ENCODE measurements at regions not wholly inside any gene's neighbourhood (a gene's known extent, or its start where the extent isn't known, plus 50 kb on each side); places are given as distances from the start of the nearest gene placed in this dataset.

DNA sequence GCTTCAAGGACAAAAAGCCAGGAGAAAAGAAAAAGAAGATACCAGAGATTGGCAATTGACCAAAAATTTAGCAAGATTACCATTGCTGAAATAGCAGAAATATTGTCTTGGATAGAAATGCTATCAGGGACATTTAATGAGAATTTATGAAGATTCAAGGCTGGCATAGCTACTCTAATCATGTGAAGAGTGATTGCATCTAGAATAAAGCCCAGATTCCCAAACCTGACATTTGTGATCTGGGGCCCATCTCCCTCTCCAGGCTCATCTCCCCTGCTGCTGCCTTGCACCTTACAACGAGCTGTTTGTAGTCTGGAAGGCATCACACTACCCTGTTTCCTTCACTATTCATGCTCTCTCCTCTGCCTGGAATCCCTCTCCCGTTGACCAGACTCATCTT, 114.5 kb downstream of the C9orf152 start:
- TF ChIP-seq POLR2A (IDR thresholded peaks at IDR 0.05; ENCODE audit: low read depth, low read length), result no peak
- no peak for TF ChIP-seq POLR2AphosphoS5 (IDR thresholded peaks at IDR 0.05; ENCODE audit: insufficient read depth, low read depth, low read length)
- TF ChIP-seq, protein P1, sequence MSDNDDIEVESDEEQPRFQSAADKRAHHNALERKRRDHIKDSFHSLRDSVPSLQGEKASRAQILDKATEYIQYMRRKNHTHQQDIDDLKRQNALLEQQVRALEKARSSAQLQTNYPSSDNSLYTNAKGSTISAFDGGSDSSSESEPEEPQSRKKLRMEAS (IDR thresholded peaks at IDR 0.05; ENCODE audit: insufficient read depth, insufficient read length), result no peak
- no peak for TF ChIP-seq FOS (IDR thresholded peaks at IDR 0.05; ENCODE audit: borderline replicate concordance, insufficient read depth, low read length)
- TF ChIP-seq, protein P2, sequence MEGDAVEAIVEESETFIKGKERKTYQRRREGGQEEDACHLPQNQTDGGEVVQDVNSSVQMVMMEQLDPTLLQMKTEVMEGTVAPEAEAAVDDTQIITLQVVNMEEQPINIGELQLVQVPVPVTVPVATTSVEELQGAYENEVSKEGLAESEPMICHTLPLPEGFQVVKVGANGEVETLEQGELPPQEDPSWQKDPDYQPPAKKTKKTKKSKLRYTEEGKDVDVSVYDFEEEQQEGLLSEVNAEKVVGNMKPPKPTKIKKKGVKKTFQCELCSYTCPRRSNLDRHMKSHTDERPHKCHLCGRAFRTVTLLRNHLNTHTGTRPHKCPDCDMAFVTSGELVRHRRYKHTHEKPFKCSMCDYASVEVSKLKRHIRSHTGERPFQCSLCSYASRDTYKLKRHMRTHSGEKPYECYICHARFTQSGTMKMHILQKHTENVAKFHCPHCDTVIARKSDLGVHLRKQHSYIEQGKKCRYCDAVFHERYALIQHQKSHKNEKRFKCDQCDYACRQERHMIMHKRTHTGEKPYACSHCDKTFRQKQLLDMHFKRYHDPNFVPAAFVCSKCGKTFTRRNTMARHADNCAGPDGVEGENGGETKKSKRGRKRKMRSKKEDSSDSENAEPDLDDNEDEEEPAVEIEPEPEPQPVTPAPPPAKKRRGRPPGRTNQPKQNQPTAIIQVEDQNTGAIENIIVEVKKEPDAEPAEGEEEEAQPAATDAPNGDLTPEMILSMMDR (IDR thresholded peaks at IDR 0.05; ENCODE audit: extremely low read depth in 1 of 2, insufficient read depth in 1 of 2, low read depth in 1 of 2, low read length in 2 of 2), result no peak
- TF ChIP-seq MYC (IDR thresholded peaks at IDR 0.05; ENCODE audit: low read depth, low read length), result no peak
- TF ChIP-seq JUN (IDR thresholded peaks at IDR 0.05; ENCODE audit: borderline replicate concordance, insufficient read depth, insufficient read length, low read depth), result no peak
- TF ChIP-seq GATA2 (IDR thresholded peaks at IDR 0.05; ENCODE audit: insufficient read depth, insufficient read length, low read depth, low read length), result no peak
- TF ChIP-seq EZH2 (IDR thresholded peaks at IDR 0.05; ENCODE audit: borderline replicate concordance, low read depth, low read length, severe bottlenecking), result no peak
- Histone ChIP-seq H2AFZ (ENCODE audit: low read depth, low read length) (no peak overlapping the region), H3K9me1 (replicated peaks; ENCODE audit: control insufficient read depth, extremely low read depth, insufficient read depth, low read length) (no peaks in the 10 kb centered on the region), H3K4me2 (ENCODE audit: insufficient read depth, low read length) (no peak overlapping the region), H4K20me1 (replicated peaks; ENCODE audit: control insufficient read depth, extremely low read depth, insufficient read depth, low read length) (peaks cover 7% of the 10 kb centered on the region), H3K4me1 (ENCODE audit: control insufficient read depth, extremely low read depth, insufficient read depth, low read length) (peaks cover 24% of the 10 kb centered on the region), H3K27ac (ENCODE audit: insufficient read depth, low read depth, low read length) (no peak overlapping the region), H3K9ac (replicated peaks; ENCODE audit: extremely low read depth, insufficient read depth, low read length) (no peak overlapping the region), H3K4me3 (replicated peaks in 1 of 3; ENCODE audit: insufficient read depth in 1 of 3, low read depth in 1 of 3, low read length in 3 of 3) (no peak overlapping the region), H3K9me3 (replicated peaks; ENCODE audit: control insufficient read depth, insufficient read depth, low read length) (no peaks in the 10 kb centered on the region), H3K27me3 (ENCODE audit: control insufficient read depth in 2 of 2, insufficient read depth in 2 of 2, low read length in 2 of 2) (no peaks in the 10 kb centered on the region), H3K79me2 (ENCODE audit: control insufficient read depth, insufficient read depth, low read length) (peaks cover 87% of the 10 kb centered on the region), H3K36me3 (ENCODE audit: control insufficient read depth in 2 of 2, extremely low read depth in 1 of 2, insufficient read depth in 2 of 2, low read length in 2 of 2) (peaks cover 0 to 4% of the 10 kb centered on the region in 2 experiments)
- ChIA-PET POLR2A (no interaction called here), CTCF (interaction anchor here (1.3 kb wide), 1 partner anchor 16 kb away, joined by 4 read pairs; no protein-coding TSS in a partner anchor)
- BruUV-seq (replicated peaks), result no TSS peak
- intact Hi-C loops (cut with micrococcal nuclease), result no loop called here
- dilution Hi-C loops (cut with MboI; ENCODE audit: extremely low pct_ligation_motif_present, low sequenced_read_pairs), result no loop called here
- no peak for FAIRE-seq
- DNase-seq (ENCODE audit: low read depth, low spot score), result no peak

Data from endothelial cell of umbilical vein (primary cell).